Hematopoietic multipotent progenitor cell (in vitro differentiated cells): ENCODE measurements at regions not wholly inside any gene's neighbourhood (a gene's known extent, or its start where the extent isn't known, plus 50 kb on each side); places are given as distances from the start of the nearest gene placed in this dataset.
A peak's percentile ranks its signal among the peaks of the same experiment; 100 is the strongest.
"Not testable (repeated sequence)": the region's sequence is repeated elsewhere in the genome, so short reads cannot be mapped to it uniquely, and the experiment has no call there.

ENCODE experiments used
- DNase-seq, 3 donors: peaks; one replicate each; pipeline ENCODE4 v3.0.0-alpha.2; 2011 to 2015; ENCODE audit warnings: low read depth in 2 of 3, low spot score in 2 of 3

- not testable (repeated sequence) for DNase-seq
Observed at GRCh38 chr3:72497501-72497900, 350.7 kb downstream of the SHQ1 start.

GRCh38 chr3:72496051-72496670, 352.1 kb downstream of the SHQ1 start:
- DNase-seq = peak in 2 of 3 donors; percentile 39 to 76

GRCh38 chr3:72494626-72495025, 353.6 kb downstream of the SHQ1 start:
- DNase-seq = peak in 2 of 3 donors; percentile 20 to 80

- DNase-seq = no peak
Observed at GRCh38 chr3:72494130-72494529, 354.1 kb downstream of the SHQ1 start.

GRCh38 chr3:72492240-72492639, 356.0 kb downstream of the SHQ1 start:
- DNase-seq = no peak

GRCh38 chr3:72490688-72491435, 357.4 kb downstream of the SHQ1 start:
- peak in 2 of 3 donors; percentile 22 to 57 for DNase-seq

GRCh38 chr3:72489901-72490300, 358.3 kb downstream of the SHQ1 start:
- DNase-seq = no peak

GRCh38 chr3:72488738-72489035, 359.6 kb downstream of the SHQ1 start:
- no peak for DNase-seq

- no peak for DNase-seq
Observed at GRCh38 chr3:72487946-72488737, 360.1 kb downstream of the SHQ1 start.

GRCh38 chr3:72487078-72487765, 361.0 kb downstream of the SHQ1 start:
- DNase-seq = peak in 2 of 3 donors; percentile 62

GRCh38 chr3:72485641-72486040, 362.6 kb downstream of the SHQ1 start:
- DNase-seq = no peak

- no peak for DNase-seq
Observed at GRCh38 chr3:72483554-72484104, 364.6 kb downstream of the SHQ1 start.

GRCh38 chr3:72482589-72483321, 365.5 kb downstream of the SHQ1 start:
- DNase-seq = peak in 2 of 3 donors; percentile 86 to 88

- DNase-seq = no peak
Observed at GRCh38 chr3:72481542-72481941, 366.7 kb downstream of the SHQ1 start.

- no peak for DNase-seq
Observed at GRCh38 chr3:72480366-72480765, 367.9 kb downstream of the SHQ1 start.

GRCh38 chr3:72479651-72480215, 368.5 kb downstream of the SHQ1 start:
- DNase-seq = no peak

GRCh38 chr3:72476139-72476483, 372.1 kb downstream of the SHQ1 start:
- no peak for DNase-seq

- no peak for DNase-seq
Observed at GRCh38 chr3:72475258-72476138, 372.7 kb downstream of the SHQ1 start.

- DNase-seq = no peak
Observed at GRCh38 chr3:72474775-72475174, 373.5 kb downstream of the SHQ1 start.
